ENCODE measurements at regions not wholly inside any gene's neighbourhood (a gene's known extent, or its start where the extent isn't known, plus 50 kb on each side); places are given as distances from the start of the nearest gene placed in this dataset.

DNA sequence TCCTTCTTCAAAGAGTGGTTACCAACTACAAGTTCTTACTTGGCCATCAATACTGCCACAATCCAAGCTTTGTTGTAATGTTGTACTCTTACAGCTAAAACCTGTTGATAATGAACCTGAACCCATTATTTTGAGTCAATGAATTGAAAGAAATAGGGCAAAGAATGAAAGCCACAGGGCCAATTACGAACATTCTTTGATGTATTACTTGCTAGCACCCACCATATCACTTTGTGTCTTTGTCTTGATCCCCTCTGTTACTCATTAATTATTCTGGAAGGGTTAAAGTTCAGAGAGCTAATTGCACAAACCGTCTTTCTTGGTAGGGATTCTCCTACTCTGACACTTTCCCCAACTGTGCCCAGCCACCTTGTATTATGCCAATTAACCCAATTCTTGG lies 53.2 kb upstream of the TFEC start:
- no peak overlapping the region for H2AFZ ChIP-seq (ENCODE audit: low read depth, low read length)
- H3K79me2 ChIP-seq (ENCODE audit: insufficient read depth, low read length): no peaks in the 10 kb centered on the region
- H3K4me2 ChIP-seq (ENCODE audit: insufficient read depth, low read length): no peak overlapping the region
- H4K20me1 ChIP-seq (ENCODE audit: insufficient read depth, low read length): no peaks in the 10 kb centered on the region
- no peak for DNase-seq
- no peaks in the 10 kb centered on the region for H3K27me3 ChIP-seq (ENCODE audit: insufficient read depth, low read length, poor library complexity)
- peaks cover 4% of the 10 kb centered on the region for H3K9me3 ChIP-seq (ENCODE audit: insufficient read depth, low read length, severe bottlenecking)
- peaks cover 8% of the 10 kb centered on the region; the same call in 1 of the 2 replicates for H3K36me3 ChIP-seq (ENCODE audit: insufficient read depth, low read length)
- H3K9ac ChIP-seq (ENCODE audit: low read depth, low read length): no peak overlapping the region
- no peaks in the 10 kb centered on the region for H3K4me1 ChIP-seq (ENCODE audit: insufficient read depth, low read length)
- no peak for TF ChIP-seq EZH2 (IDR thresholded peaks at IDR 0.05; ENCODE audit: borderline replicate concordance, low read depth, low read length, severe bottlenecking)
- TF ChIP-seq CTCF (IDR thresholded peaks at IDR 0.05; ENCODE audit: borderline replicate concordance, extremely low read depth, low read length, poor library complexity, severe bottlenecking): no peak
- no peak overlapping the region for H3K4me3 ChIP-seq (ENCODE audit: low read depth in 1 of 2, low read length in 2 of 2)
- H3K27ac ChIP-seq (ENCODE audit: low read length): no peak overlapping the region
- ATAC-seq (ENCODE audit: insufficient read depth, low read depth): no peak

- Histone ChIP-seq H3K9ac (ENCODE audit: low read depth, low read length) (no peak overlapping the region), H3K27me3 (ENCODE audit: insufficient read depth, low read length, poor library complexity) (no peaks in the 10 kb centered on the region), H3K4me1 (ENCODE audit: insufficient read depth, low read length) (no peaks in the 10 kb centered on the region), H3K4me2 (ENCODE audit: insufficient read depth, low read length) (no peak overlapping the region), H4K20me1 (ENCODE audit: insufficient read depth, low read length) (no peaks in the 10 kb centered on the region), H2AFZ (ENCODE audit: low read depth, low read length) (no peak overlapping the region), H3K36me3 (ENCODE audit: insufficient read depth, low read length) (peaks cover 16% of the 10 kb centered on the region; the same call in 1 of the 2 replicates), H3K9me3 (ENCODE audit: insufficient read depth, low read length, severe bottlenecking) (no peaks in the 10 kb centered on the region), H3K27ac (ENCODE audit: low read length) (no peak overlapping the region), H3K4me3 (ENCODE audit: low read depth in 1 of 2, low read length in 2 of 2) (no peak overlapping the region), H3K79me2 (ENCODE audit: insufficient read depth, low read length) (no peaks in the 10 kb centered on the region)
- TF ChIP-seq CTCF (IDR thresholded peaks at IDR 0.05; ENCODE audit: borderline replicate concordance, extremely low read depth, low read length, poor library complexity, severe bottlenecking) (no peak), EZH2 (IDR thresholded peaks at IDR 0.05; ENCODE audit: borderline replicate concordance, low read depth, low read length, severe bottlenecking) (no peak)
- ATAC-seq (ENCODE audit: insufficient read depth, low read depth) (no peak), DNase-seq (no peak)
These were observed 56.0 kb upstream of the TFEC start for GRCh38 chr7:116086547-116087045.

DNA sequence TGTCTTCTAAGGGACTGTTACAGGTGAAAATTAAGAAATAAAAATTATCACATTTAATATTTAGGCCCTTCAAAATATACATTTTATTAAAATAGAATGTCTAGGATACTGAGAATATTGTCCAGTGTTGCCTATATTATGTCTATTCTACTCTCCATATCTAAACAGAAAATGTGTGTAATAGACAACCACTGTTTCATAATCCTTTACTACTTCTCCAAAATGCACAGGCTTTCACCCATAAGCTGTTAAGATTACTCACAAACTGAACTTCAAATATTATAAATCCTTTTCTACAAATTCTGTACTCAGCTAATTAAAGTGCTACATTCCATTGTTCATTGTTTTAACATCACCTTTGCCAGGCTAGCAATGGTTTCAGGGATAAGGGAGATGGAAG lies 56.7 kb upstream of the TFEC start:
- H3K9ac ChIP-seq (ENCODE audit: low read depth, low read length): no peak overlapping the region
- no peak overlapping the region for H3K4me3 ChIP-seq (ENCODE audit: low read depth in 1 of 2, low read length in 2 of 2)
- no peaks in the 10 kb centered on the region for H3K4me1 ChIP-seq (ENCODE audit: insufficient read depth, low read length)
- no peak for ATAC-seq (ENCODE audit: insufficient read depth, low read depth)
- H4K20me1 ChIP-seq (ENCODE audit: insufficient read depth, low read length): no peaks in the 10 kb centered on the region
- H3K4me2 ChIP-seq (ENCODE audit: insufficient read depth, low read length): no peak overlapping the region
- no peak overlapping the region for H2AFZ ChIP-seq (ENCODE audit: low read depth, low read length)
- peaks cover 16% of the 10 kb centered on the region; the same call in 1 of the 2 replicates for H3K36me3 ChIP-seq (ENCODE audit: insufficient read depth, low read length)
- no peak for DNase-seq
- H3K27ac ChIP-seq (ENCODE audit: low read length): no peak overlapping the region
- no peak for TF ChIP-seq EZH2 (IDR thresholded peaks at IDR 0.05; ENCODE audit: borderline replicate concordance, low read depth, low read length, severe bottlenecking)
- TF ChIP-seq CTCF (IDR thresholded peaks at IDR 0.05; ENCODE audit: borderline replicate concordance, extremely low read depth, low read length, poor library complexity, severe bottlenecking): no peak
- no peaks in the 10 kb centered on the region for H3K27me3 ChIP-seq (ENCODE audit: insufficient read depth, low read length, poor library complexity)
- H3K79me2 ChIP-seq (ENCODE audit: insufficient read depth, low read length): no peaks in the 10 kb centered on the region
- no peaks in the 10 kb centered on the region for H3K9me3 ChIP-seq (ENCODE audit: insufficient read depth, low read length, severe bottlenecking)

- no peak overlapping the region for H3K27ac ChIP-seq (ENCODE audit: low read length)
- H4K20me1 ChIP-seq (ENCODE audit: insufficient read depth, low read length): no peaks in the 10 kb centered on the region
- no peaks in the 10 kb centered on the region for H3K4me1 ChIP-seq (ENCODE audit: insufficient read depth, low read length)
- ATAC-seq (ENCODE audit: insufficient read depth, low read depth): no peak
- no peaks in the 10 kb centered on the region for H3K79me2 ChIP-seq (ENCODE audit: insufficient read depth, low read length)
- H3K4me3 ChIP-seq (ENCODE audit: low read depth in 1 of 2, low read length in 2 of 2): no peak overlapping the region
- H3K27me3 ChIP-seq (ENCODE audit: insufficient read depth, low read length, poor library complexity): no peaks in the 10 kb centered on the region
- H3K4me2 ChIP-seq (ENCODE audit: insufficient read depth, low read length): no peak overlapping the region
- H3K9me3 ChIP-seq (ENCODE audit: insufficient read depth, low read length, severe bottlenecking): no peaks in the 10 kb centered on the region
- no peak overlapping the region for H2AFZ ChIP-seq (ENCODE audit: low read depth, low read length)
- no peak overlapping the region for H3K9ac ChIP-seq (ENCODE audit: low read depth, low read length)
- no peak for DNase-seq
- no peak for TF ChIP-seq EZH2 (IDR thresholded peaks at IDR 0.05; ENCODE audit: borderline replicate concordance, low read depth, low read length, severe bottlenecking)
- no peak for TF ChIP-seq CTCF (IDR thresholded peaks at IDR 0.05; ENCODE audit: borderline replicate concordance, extremely low read depth, low read length, poor library complexity, severe bottlenecking)
- H3K36me3 ChIP-seq (ENCODE audit: insufficient read depth, low read length): peaks cover 16% of the 10 kb centered on the region; the same call in 1 of the 2 replicates
These were observed 57.4 kb upstream of the TFEC start for GRCh38 chr7:116087984-116088383.
